ENCODE measurements at regions not wholly inside any gene's neighbourhood (a gene's known extent, or its start where the extent isn't known, plus 50 kb on each side); places are given as distances from the start of the nearest gene placed in this dataset.
"Not testable (repeated sequence)": the region's sequence is repeated elsewhere in the genome, so short reads cannot be mapped to it uniquely, and the experiment has no call there.

DNA sequence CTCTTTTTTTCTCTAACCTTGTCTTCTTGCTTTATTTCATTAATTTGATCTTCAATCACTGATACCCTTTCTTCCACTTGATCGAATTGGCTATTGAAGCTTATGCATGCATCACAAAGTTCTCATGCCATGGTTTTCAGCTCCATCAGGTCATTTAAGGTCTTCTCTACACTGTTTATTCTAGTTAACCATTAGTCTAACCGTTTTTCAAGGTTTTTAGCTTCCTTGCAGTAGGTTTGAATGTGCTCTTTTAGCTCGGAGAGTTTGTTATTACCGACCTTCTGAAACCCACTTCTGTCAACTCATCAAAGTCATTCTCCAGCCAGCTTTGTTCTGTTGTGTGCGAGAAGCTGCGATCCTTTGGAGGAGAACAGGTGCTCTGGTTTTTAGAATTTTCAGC, 469.2 kb downstream of the TMEM135 start:
- not testable (repeated sequence) for TF ChIP-seq CTCF, POLR2A (IDR thresholded peaks at IDR 0.05)
